ENCODE measurements at regions not wholly inside any gene's neighbourhood (a gene's known extent, or its start where the extent isn't known, plus 50 kb on each side); places are given as distances from the start of the nearest gene placed in this dataset.

DNA sequence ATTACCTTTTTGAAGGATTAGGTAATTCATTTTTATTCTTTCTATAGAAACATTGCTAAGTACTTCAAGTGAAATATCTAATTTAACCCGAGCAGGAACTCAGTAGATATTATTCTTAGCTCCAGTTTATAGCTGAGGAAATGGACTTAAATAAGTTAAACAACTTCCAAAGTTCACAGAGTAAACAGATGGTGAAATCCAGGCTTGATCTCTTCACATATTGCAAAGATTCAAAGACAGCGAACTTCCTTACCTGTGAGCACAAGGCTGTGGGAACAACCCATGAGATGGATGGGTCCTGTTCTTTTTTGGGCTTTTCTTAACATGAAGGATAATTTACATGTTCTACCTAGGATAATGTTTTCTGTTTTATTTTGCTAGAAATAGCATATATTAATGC is 439.0 kb downstream of the IRS1 start (continued):
- TF ChIP-seq, protein P1, sequence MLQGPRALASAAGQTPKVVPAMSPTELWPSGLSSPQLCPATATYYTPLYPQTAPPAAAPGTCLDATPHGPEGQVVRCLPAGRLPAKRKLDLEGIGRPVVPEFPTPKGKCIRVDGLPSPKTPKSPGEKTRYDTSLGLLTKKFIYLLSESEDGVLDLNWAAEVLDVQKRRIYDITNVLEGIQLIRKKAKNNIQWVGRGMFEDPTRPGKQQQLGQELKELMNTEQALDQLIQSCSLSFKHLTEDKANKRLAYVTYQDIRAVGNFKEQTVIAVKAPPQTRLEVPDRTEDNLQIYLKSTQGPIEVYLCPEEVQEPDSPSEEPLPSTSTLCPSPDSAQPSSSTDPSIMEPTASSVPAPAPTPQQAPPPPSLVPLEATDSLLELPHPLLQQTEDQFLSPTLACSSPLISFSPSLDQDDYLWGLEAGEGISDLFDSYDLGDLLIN (CRISPR knock-in tag; IDR thresholded peaks at IDR 0.05; ENCODE audit: borderline replicate concordance) = no peak
- TF ChIP-seq ZNF432 (CRISPR knock-in tag; IDR thresholded peaks at IDR 0.05; ENCODE audit: borderline replicate concordance) (no peak), ZSCAN22 (CRISPR knock-in tag; IDR thresholded peaks at IDR 0.05) (no peak), ZNF33B (CRISPR knock-in tag; IDR thresholded peaks at IDR 0.05) (no peak), ELF3 (CRISPR knock-in tag; IDR thresholded peaks at IDR 0.05) (peak; percentile 73), KDM4B (CRISPR knock-in tag; IDR thresholded peaks at IDR 0.05) (no peak), ZNF577 (CRISPR knock-in tag; IDR thresholded peaks at IDR 0.05; ENCODE audit: borderline replicate concordance, low read depth) (no peak), FOXA1 (IDR thresholded peaks at IDR 0.05) (no peak), FOXA1 (CRISPR knock-in tag; IDR thresholded peaks at IDR 0.05) (0 out of 2 replicates have a peak, but pooled peaks have one; percentile 21), HOXA5 (CRISPR knock-in tag; IDR thresholded peaks at IDR 0.05) (no peak), HMG20A (CRISPR knock-in tag; IDR thresholded peaks at IDR 0.05; ENCODE audit: borderline replicate concordance) (peak; percentile 50; the same call in 1 of the 2 replicates), MIER3 (CRISPR knock-in tag; IDR thresholded peaks at IDR 0.05; ENCODE audit: borderline replicate concordance) (no peak), ZC3H4 (CRISPR knock-in tag; IDR thresholded peaks at IDR 0.05; ENCODE audit: borderline replicate concordance) (no peak), NFKBIZ (CRISPR knock-in tag; IDR thresholded peaks at IDR 0.05) (no peak), SMARCC2 (IDR thresholded peaks at IDR 0.05) (0 out of 2 replicates have a peak, but pooled peaks have one; percentile 9)
- TF ChIP-seq, protein P2, sequence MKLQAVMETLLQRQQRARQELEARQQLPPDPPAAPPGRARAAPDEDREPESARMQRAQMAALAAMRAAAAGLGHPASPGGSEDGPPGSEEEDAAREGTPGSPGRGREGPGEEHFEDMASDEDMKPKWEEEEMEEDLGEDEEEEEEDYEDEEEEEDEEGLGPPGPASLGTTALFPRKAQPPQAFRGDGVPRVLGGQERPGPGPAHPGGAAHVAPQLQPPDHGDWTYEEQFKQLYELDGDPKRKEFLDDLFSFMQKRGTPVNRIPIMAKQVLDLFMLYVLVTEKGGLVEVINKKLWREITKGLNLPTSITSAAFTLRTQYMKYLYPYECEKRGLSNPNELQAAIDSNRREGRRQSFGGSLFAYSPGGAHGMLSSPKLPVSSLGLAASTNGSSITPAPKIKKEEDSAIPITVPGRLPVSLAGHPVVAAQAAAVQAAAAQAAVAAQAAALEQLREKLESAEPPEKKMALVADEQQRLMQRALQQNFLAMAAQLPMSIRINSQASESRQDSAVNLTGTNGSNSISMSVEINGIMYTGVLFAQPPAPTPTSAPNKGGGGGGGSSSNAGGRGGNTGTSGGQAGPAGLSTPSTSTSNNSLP (IDR thresholded peaks at IDR 0.05; ENCODE audit: low read depth, low read length) = peak; percentile 19; the same call in 1 of the 2 replicates
- TF ChIP-seq, protein P3, sequence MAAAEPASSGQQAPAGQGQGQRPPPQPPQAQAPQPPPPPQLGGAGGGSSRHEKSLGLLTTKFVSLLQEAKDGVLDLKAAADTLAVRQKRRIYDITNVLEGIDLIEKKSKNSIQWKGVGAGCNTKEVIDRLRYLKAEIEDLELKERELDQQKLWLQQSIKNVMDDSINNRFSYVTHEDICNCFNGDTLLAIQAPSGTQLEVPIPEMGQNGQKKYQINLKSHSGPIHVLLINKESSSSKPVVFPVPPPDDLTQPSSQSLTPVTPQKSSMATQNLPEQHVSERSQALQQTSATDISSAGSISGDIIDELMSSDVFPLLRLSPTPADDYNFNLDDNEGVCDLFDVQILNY (CRISPR knock-in tag; conservative IDR thresholded peaks at IDR 0.05) = no peak
- TF ChIP-seq, protein P4, sequence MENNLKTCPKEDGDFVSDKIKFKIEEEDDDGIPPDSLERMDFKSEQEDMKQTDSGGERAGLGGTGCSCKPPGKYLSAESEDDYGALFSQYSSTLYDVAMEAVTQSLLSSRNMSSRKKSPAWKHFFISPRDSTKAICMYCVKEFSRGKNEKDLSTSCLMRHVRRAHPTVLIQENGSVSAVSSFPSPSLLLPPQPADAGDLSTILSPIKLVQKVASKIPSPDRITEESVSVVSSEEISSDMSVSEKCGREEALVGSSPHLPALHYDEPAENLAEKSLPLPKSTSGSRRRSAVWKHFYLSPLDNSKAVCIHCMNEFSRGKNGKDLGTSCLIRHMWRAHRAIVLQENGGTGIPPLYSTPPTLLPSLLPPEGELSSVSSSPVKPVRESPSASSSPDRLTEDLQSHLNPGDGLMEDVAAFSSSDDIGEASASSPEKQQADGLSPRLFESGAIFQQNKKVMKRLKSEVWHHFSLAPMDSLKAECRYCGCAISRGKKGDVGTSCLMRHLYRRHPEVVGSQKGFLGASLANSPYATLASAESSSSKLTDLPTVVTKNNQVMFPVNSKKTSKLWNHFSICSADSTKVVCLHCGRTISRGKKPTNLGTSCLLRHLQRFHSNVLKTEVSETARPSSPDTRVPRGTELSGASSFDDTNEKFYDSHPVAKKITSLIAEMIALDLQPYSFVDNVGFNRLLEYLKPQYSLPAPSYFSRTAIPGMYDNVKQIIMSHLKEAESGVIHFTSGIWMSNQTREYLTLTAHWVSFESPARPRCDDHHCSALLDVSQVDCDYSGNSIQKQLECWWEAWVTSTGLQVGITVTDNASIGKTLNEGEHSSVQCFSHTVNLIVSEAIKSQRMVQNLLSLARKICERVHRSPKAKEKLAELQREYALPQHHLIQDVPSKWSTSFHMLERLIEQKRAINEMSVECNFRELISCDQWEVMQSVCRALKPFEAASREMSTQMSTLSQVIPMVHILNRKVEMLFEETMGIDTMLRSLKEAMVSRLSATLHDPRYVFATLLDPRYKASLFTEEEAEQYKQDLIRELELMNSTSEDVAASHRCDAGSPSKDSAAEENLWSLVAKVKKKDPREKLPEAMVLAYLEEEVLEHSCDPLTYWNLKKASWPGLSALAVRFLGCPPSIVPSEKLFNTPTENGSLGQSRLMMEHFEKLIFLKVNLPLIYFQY (CRISPR knock-in tag; IDR thresholded peaks at IDR 0.05; ENCODE audit: borderline replicate concordance) = no peak
- TF ChIP-seq, protein P5, sequence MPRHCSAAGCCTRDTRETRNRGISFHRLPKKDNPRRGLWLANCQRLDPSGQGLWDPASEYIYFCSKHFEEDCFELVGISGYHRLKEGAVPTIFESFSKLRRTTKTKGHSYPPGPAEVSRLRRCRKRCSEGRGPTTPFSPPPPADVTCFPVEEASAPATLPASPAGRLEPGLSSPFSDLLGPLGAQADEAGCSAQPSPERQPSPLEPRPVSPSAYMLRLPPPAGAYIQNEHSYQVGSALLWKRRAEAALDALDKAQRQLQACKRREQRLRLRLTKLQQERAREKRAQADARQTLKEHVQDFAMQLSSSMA (CRISPR knock-in tag; IDR thresholded peaks at IDR 0.05) = no peak
- TF ChIP-seq, protein P6, sequence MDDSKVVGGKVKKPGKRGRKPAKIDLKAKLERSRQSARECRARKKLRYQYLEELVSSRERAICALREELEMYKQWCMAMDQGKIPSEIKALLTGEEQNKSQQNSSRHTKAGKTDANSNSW (CRISPR knock-in tag; IDR thresholded peaks at IDR 0.05; ENCODE audit: borderline replicate concordance) = no peak
